Mesothelial cell of epicardium (in vitro differentiated cells): ENCODE measurements at regions not wholly inside any gene's neighbourhood (a gene's known extent, or its start where the extent isn't known, plus 50 kb on each side); places are given as distances from the start of the nearest gene placed in this dataset.

Experiments
- DNase-seq, 2 experiments: peaks; one replicate each; pipeline ENCODE4 v3.0.0; 2021; ENCODE audit warnings: low spot score in 2 of 2; ENCODE audit not compliant: unreplicated experiment in 2 of 2
- H3K27ac Mint-ChIP-seq: 2 replicates; pipeline ENCODE4 v1.8.0; 2021; ENCODE audit warnings: mixed read lengths
- H3K27me3 Mint-ChIP-seq: 2 replicates; pipeline ENCODE4 v1.8.0; 2021; ENCODE audit warnings: low read depth, mixed read lengths
- H3K36me3 Mint-ChIP-seq: 2 replicates; pipeline ENCODE4 v1.8.0; 2021; ENCODE audit warnings: mixed read lengths
- H3K4me1 Mint-ChIP-seq: 2 replicates; pipeline ENCODE4 v1.8.0; 2021; ENCODE audit warnings: mixed read lengths
- H3K4me3 Mint-ChIP-seq: 2 replicates; pipeline ENCODE4 v1.8.0; 2021; ENCODE audit warnings: mild to moderate bottlenecking, moderate library complexity, mixed read lengths
- H3K9me3 Mint-ChIP-seq: 2 replicates; pipeline ENCODE4 v1.8.0; 2021; ENCODE audit warnings: mixed read lengths
- CTCF ChIP-seq: fragments of 200-600 bp; sonication (generic); IDR thresholded peaks from one replicate; pipeline ENCODE4 v1.5.0; 2021; ENCODE audit warnings: antibody characterized with exemption; ENCODE audit not compliant: unreplicated experiment

DNA sequence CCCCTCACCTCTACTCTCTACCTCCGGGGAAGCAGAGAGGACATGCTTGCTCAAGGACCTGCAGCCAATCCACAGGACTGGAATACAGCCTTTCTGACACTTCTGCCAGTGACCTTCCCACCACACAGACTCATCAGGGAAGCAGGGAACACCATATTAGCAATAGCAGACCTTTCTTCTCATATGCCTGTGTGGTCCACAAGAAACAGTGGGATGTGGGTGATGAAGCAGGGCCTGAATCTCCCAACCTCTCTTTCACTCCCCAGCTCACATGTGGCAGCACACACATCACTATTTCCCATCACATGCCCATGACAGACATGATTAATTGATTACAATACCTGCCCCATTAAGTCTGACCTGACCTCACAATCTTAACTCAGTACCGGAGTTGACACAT lies 695.1 kb downstream of the MATN1 start:
- H3K27me3 Mint-ChIP-seq, result peaks cover 16% of the 10 kb centered on the region
- no peak overlapping the region for H3K4me3 Mint-ChIP-seq

GRCh38 chr1:30027247-30027646 lies 696.1 kb downstream of the MATN1 start:
- Mint-ChIP-seq H3K27ac (no peak overlapping the region), H3K9me3 (peaks cover 7% of the 10 kb centered on the region), H3K36me3 (no peaks in the 10 kb centered on the region), H3K4me3 (no peak overlapping the region), H3K27me3 (peaks cover 24% of the 10 kb centered on the region), H3K4me1 (no peaks in the 10 kb centered on the region)
- no peak for DNase-seq
- no peak for TF ChIP-seq CTCF

More for the DNA sequence above, 695.1 kb downstream of the MATN1 start:
- Mint-ChIP-seq H3K36me3 (no peaks in the 10 kb centered on the region), H3K27ac (no peak overlapping the region), H3K4me1 (no peaks in the 10 kb centered on the region), H3K9me3 (peaks cover 4% of the 10 kb centered on the region)
- no peak for TF ChIP-seq CTCF
- no peak for DNase-seq

- no peak overlapping the region for H3K27ac Mint-ChIP-seq
- TF ChIP-seq CTCF, result no peak
- H3K36me3 Mint-ChIP-seq, result no peaks in the 10 kb centered on the region
- no peaks in the 10 kb centered on the region for H3K4me1 Mint-ChIP-seq
- peaks cover 20% of the 10 kb centered on the region for H3K27me3 Mint-ChIP-seq
- no peak overlapping the region for H3K4me3 Mint-ChIP-seq
- peaks cover 14% of the 10 kb centered on the region for H3K9me3 Mint-ChIP-seq
- no peak for DNase-seq
Measured at GRCh38 chr1:30024411-30025195, 698.8 kb downstream of the MATN1 start.

- H3K4me1 Mint-ChIP-seq, result no peaks in the 10 kb centered on the region
- no peak overlapping the region for H3K27ac Mint-ChIP-seq
- no peak for DNase-seq
- peaks cover 14% of the 10 kb centered on the region for H3K27me3 Mint-ChIP-seq
- no peak for TF ChIP-seq CTCF
- peaks cover 24% of the 10 kb centered on the region for H3K9me3 Mint-ChIP-seq
- no peaks in the 10 kb centered on the region for H3K36me3 Mint-ChIP-seq
- no peak overlapping the region for H3K4me3 Mint-ChIP-seq
Measured at GRCh38 chr1:30023339-30024022, 699.9 kb downstream of the MATN1 start.

- Mint-ChIP-seq H3K9me3 (peaks cover 19% of the 10 kb centered on the region), H3K27ac (no peak overlapping the region), H3K36me3 (no peaks in the 10 kb centered on the region), H3K27me3 (peaks cover 1% of the 10 kb centered on the region), H3K4me3 (no peak overlapping the region), H3K4me1 (no peaks in the 10 kb centered on the region)
- DNase-seq, result no peak
- TF ChIP-seq CTCF, result no peak
Measured at GRCh38 chr1:30014031-30014430, 709.4 kb downstream of the MATN1 start.
